Neural progenitor cell (in vitro differentiated cells): ENCODE measurements at regions not wholly inside any gene's neighbourhood (a gene's known extent, or its start where the extent isn't known, plus 50 kb on each side); places are given as distances from the start of the nearest gene placed in this dataset.

Experiments
- DNase-seq: peaks from one replicate; pipeline ENCODE4 v3.0.0-alpha.2; 2016; ENCODE audit warnings: low spot score
- H2AFZ ChIP-seq: fragments of 200-600 bp; sonication (generic); replicated peaks from 2 replicates; pipeline ENCODE4 v1.6.1; 2016; ENCODE audit warnings: antibody characterized with exemption
- H3F3A ChIP-seq: fragments of 200-600 bp; sonication (generic); 2 replicates; pipeline ENCODE4 v1.6.1; 2016; ENCODE audit warnings: antibody characterized with exemption, low read depth
- H3K27ac ChIP-seq: fragments of 200-600 bp; sonication (generic); 2 replicates; pipeline ENCODE4 v1.5.1; 2016; ENCODE audit warnings: mild to moderate bottlenecking
- H3K27me3 ChIP-seq: fragments of 200-600 bp; sonication (generic); 2 replicates; pipeline ENCODE4 v1.6.1; 2016; ENCODE audit warnings: mild to moderate bottlenecking, moderate library complexity
- H3K36me3 ChIP-seq: fragments of 200-600 bp; sonication (generic); 2 replicates; pipeline ENCODE4 v1.5.1; 2016
- H3K4me1 ChIP-seq: fragments of 200-600 bp; sonication (generic); 2 replicates; pipeline ENCODE4 v1.6.1; 2016; ENCODE audit warnings: mixed run types
- H3K4me2 ChIP-seq: fragments of 200-600 bp; sonication (generic); 2 replicates; pipeline ENCODE4 v1.6.1; 2016
- H3K4me3 ChIP-seq: fragments of 200-600 bp; sonication (generic); 2 replicates; pipeline ENCODE4 v1.5.1; 2016
- H3K79me2 ChIP-seq: fragments of 200-600 bp; sonication (generic); 2 replicates; pipeline ENCODE4 v1.6.1; 2016; ENCODE audit warnings: low read depth
- H3K9ac ChIP-seq: fragments of 200-600 bp; sonication (generic); 2 replicates; pipeline ENCODE4 v1.6.1; 2016
- H3K9me3 ChIP-seq: fragments of 200-600 bp; sonication (generic); 2 replicates; pipeline ENCODE4 v1.5.1; 2016; ENCODE audit warnings: low read depth
- H4K20me1 ChIP-seq: fragments of 200-600 bp; sonication (generic); 2 replicates; pipeline ENCODE4 v1.6.1; 2016; ENCODE audit warnings: low read depth
- H3K27ac Mint-ChIP-seq: 3 replicates; pipeline ENCODE4 v1.8.0; 2021; ENCODE audit warnings: mixed read lengths
- H3K27me3 Mint-ChIP-seq: 2 replicates; pipeline ENCODE4 v1.8.0; 2022; ENCODE audit warnings: low read depth, mild to moderate bottlenecking, inconsistent platforms, moderate library complexity, mixed read lengths; ENCODE audit not compliant: insufficient read depth
- H3K36me3 Mint-ChIP-seq: 3 replicates; pipeline ENCODE4 v1.8.0; 2021; ENCODE audit warnings: mixed read lengths
- H3K4me1 Mint-ChIP-seq: 3 replicates; pipeline ENCODE4 v1.8.0; 2021; ENCODE audit warnings: mixed read lengths
- H3K4me3 Mint-ChIP-seq: 3 replicates; pipeline ENCODE4 v1.8.0; 2021; ENCODE audit warnings: mild to moderate bottlenecking, moderate library complexity, mixed read lengths
- H3K9me3 Mint-ChIP-seq: 3 replicates; pipeline ENCODE4 v1.8.0; 2020; ENCODE audit warnings: mixed read lengths
- CTCF ChIP-seq: fragments of 200-600 bp; sonication (generic); IDR thresholded peaks from 2 replicates; pipeline ENCODE4 v1.5.1; 2017; ENCODE audit warnings: antibody characterized with exemption, mild to moderate bottlenecking
- EZH2 ChIP-seq: fragments of 200-600 bp; sonication (generic); IDR thresholded peaks from 2 replicates; pipeline ENCODE4 v1.6.1; 2017; ENCODE audit warnings: antibody characterized with exemption, mild to moderate bottlenecking, moderate library complexity
- EZH2phosphoT487 ChIP-seq: fragments of 200-600 bp; sonication (generic); IDR thresholded peaks from 2 replicates; pipeline ENCODE4 v1.6.1; 2017; ENCODE audit warnings: antibody characterized with exemption

GRCh38 chr20:23244916-23245552 is 105.6 kb upstream of the NXT1 start:
- TF ChIP-seq CTCF, result no peak
- TF ChIP-seq EZH2phosphoT487, result no peak
- TF ChIP-seq EZH2, result no peak
- no peaks in the 10 kb centered on the region for H3K36me3 ChIP-seq
- no peak overlapping the region for H3K4me3 ChIP-seq
- H3K4me3 Mint-ChIP-seq, result no peak overlapping the region
- peaks cover 3% of the 10 kb centered on the region for H3K9me3 Mint-ChIP-seq
- H3K27ac Mint-ChIP-seq, result no peak overlapping the region
- H3F3A ChIP-seq, result no peaks in the 10 kb centered on the region
- no peak for DNase-seq
- peaks cover 7% of the 10 kb centered on the region for H3K4me1 Mint-ChIP-seq
- H4K20me1 ChIP-seq, result no peaks in the 10 kb centered on the region
- no peaks in the 10 kb centered on the region for H3K4me1 ChIP-seq
- no peaks in the 10 kb centered on the region for H3K79me2 ChIP-seq
- H3K4me2 ChIP-seq, result no peak overlapping the region
- no peaks in the 10 kb centered on the region for H3K27me3 ChIP-seq
- H3K27ac ChIP-seq, result no peak overlapping the region
- H3K9ac ChIP-seq, result no peak overlapping the region
- no peaks in the 10 kb centered on the region for H3K9me3 ChIP-seq
- H3K27me3 Mint-ChIP-seq, result peaks cover 2% of the 10 kb centered on the region
- no peak overlapping the region for H2AFZ ChIP-seq
- no peaks in the 10 kb centered on the region for H3K36me3 Mint-ChIP-seq

GRCh38 chr20:23244156-23244915 is 106.3 kb upstream of the NXT1 start:
- H4K20me1 ChIP-seq, result no peaks in the 10 kb centered on the region
- H3K27me3 ChIP-seq, result peaks cover under 1% of the 10 kb centered on the region
- no peaks in the 10 kb centered on the region for H3K9me3 ChIP-seq
- DNase-seq, result no peak
- H3K4me2 ChIP-seq, result no peak overlapping the region
- Mint-ChIP-seq H3K4me1 (peaks cover 7% of the 10 kb centered on the region), H3K27ac (no peak overlapping the region), H3K27me3 (peaks cover 2% of the 10 kb centered on the region), H3K4me3 (no peak overlapping the region), H3K36me3 (no peaks in the 10 kb centered on the region), H3K9me3 (peaks cover 7% of the 10 kb centered on the region)
- no peak overlapping the region for H3K27ac ChIP-seq
- no peak for TF ChIP-seq EZH2
- TF ChIP-seq EZH2phosphoT487, result no peak
- no peak for TF ChIP-seq CTCF
- H3K79me2 ChIP-seq, result no peaks in the 10 kb centered on the region
- H3F3A ChIP-seq, result no peaks in the 10 kb centered on the region
- H3K36me3 ChIP-seq, result no peaks in the 10 kb centered on the region
- no peak overlapping the region for H2AFZ ChIP-seq
- no peaks in the 10 kb centered on the region for H3K4me1 ChIP-seq
- no peak overlapping the region for H3K4me3 ChIP-seq
- H3K9ac ChIP-seq, result no peak overlapping the region

- H3K4me1 ChIP-seq, result no peaks in the 10 kb centered on the region
- no peaks in the 10 kb centered on the region for H4K20me1 ChIP-seq
- H3K4me3 Mint-ChIP-seq, result no peak overlapping the region
- H3K27me3 Mint-ChIP-seq, result peaks cover 2% of the 10 kb centered on the region
- H2AFZ ChIP-seq, result no peak overlapping the region
- no peaks in the 10 kb centered on the region for H3K9me3 ChIP-seq
- H3K27ac Mint-ChIP-seq, result no peak overlapping the region
- H3K27me3 ChIP-seq, result peaks cover 3% of the 10 kb centered on the region
- no peaks in the 10 kb centered on the region for H3F3A ChIP-seq
- peaks cover 7% of the 10 kb centered on the region for H3K4me1 Mint-ChIP-seq
- H3K9me3 Mint-ChIP-seq, result peaks cover 10% of the 10 kb centered on the region
- H3K27ac ChIP-seq, result no peak overlapping the region
- TF ChIP-seq EZH2, result no peak
- TF ChIP-seq CTCF, result no peak
- no peak for TF ChIP-seq EZH2phosphoT487
- no peak overlapping the region for H3K9ac ChIP-seq
- no peaks in the 10 kb centered on the region for H3K36me3 Mint-ChIP-seq
- no peak for DNase-seq
- no peaks in the 10 kb centered on the region for H3K79me2 ChIP-seq
- no peak overlapping the region for H3K4me2 ChIP-seq
- H3K36me3 ChIP-seq, result no peaks in the 10 kb centered on the region
- H3K4me3 ChIP-seq, result no peak overlapping the region
Measured at GRCh38 chr20:23243791-23244155, 106.8 kb upstream of the NXT1 start.
